ENCODE measurements at regions not wholly inside any gene's neighbourhood (a gene's known extent, or its start where the extent isn't known, plus 50 kb on each side); places are given as distances from the start of the nearest gene placed in this dataset.

DNA sequence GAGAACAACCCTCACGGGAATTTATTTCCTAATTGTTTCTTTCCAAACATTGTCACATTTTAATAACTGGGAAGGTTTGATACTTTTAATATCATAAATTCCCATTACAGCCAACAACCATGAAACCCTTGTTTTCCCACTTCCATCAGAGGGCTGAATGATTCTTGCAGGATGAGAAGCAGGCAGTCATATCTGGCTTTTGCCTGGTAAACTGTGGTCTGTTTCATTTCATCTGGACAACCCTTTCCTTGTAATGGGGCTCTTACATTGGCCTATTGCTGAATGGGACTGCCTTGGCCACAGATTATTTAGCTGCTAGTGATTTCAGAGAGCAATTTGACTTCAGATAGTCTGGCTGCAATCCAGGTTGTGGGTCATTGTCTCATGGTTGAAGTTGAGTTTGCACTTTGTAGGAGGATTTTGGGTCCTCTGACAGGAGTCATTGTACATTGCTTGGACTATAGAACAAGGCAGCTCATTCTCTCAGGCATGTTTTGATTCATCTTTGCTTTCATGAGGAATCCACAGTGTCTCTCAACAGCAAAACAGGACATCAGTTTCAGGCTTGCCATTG lies 754.9 kb upstream of the TSPY4 start:
- CTCF ChIA-PET: no interaction called here
- TF ChIP-seq, protein P1, sequence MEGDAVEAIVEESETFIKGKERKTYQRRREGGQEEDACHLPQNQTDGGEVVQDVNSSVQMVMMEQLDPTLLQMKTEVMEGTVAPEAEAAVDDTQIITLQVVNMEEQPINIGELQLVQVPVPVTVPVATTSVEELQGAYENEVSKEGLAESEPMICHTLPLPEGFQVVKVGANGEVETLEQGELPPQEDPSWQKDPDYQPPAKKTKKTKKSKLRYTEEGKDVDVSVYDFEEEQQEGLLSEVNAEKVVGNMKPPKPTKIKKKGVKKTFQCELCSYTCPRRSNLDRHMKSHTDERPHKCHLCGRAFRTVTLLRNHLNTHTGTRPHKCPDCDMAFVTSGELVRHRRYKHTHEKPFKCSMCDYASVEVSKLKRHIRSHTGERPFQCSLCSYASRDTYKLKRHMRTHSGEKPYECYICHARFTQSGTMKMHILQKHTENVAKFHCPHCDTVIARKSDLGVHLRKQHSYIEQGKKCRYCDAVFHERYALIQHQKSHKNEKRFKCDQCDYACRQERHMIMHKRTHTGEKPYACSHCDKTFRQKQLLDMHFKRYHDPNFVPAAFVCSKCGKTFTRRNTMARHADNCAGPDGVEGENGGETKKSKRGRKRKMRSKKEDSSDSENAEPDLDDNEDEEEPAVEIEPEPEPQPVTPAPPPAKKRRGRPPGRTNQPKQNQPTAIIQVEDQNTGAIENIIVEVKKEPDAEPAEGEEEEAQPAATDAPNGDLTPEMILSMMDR (IDR thresholded peaks at IDR 0.05; ENCODE audit: control extremely low read depth, extremely low read depth, low read depth, missing control alignments): no peak
- no peak for DNase-seq (ENCODE audit: extremely low spot score)
- POLR2A ChIA-PET: no interaction called here

DNA sequence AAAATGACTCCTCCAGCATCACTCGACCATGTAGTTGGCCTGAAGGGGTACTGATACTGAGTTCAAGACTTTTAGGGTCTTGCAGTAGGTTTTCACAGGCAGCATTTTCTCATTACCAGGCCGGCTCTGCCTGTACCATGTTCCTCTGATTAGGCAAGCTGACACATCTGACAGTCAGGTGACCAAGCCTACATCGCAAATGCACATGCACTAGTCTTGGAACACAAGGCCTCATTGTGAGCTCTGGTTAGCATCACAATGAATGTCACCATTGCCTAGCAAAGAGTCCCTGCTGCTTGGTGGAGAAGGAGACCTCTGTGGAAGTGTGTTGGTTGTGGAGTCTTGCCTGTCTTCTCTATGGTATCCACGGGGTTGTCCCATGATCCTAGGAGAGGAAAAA lies 754.1 kb upstream of the TSPY4 start:
- TF ChIP-seq, protein P1 (IDR thresholded peaks at IDR 0.05; ENCODE audit: control extremely low read depth, extremely low read depth, low read depth, missing control alignments): no peak
- no peak for DNase-seq (ENCODE audit: extremely low spot score)
- POLR2A ChIA-PET: no interaction called here
- CTCF ChIA-PET: no interaction called here

DNA sequence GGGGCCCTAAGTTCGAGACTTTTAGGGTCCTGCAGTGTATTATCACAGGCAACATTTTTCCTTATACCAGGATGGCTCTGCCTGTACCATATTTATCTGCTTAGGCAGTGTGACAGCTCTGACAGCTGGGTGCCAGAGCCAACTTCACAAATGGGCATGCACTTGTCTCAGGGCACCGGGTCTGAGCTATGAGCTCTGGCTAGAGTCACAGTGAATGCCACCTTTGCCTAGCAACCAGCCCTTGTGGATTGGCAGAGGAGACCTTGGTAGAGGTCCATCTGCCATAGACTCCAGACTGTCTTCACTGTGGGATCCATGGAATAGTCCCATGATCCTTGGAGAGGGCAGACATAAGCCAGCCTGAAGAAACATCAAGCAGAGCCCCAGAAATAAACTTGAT lies 746.6 kb upstream of the TSPY4 start:
- CTCF ChIA-PET: no interaction called here
- POLR2A ChIA-PET: no interaction called here
- no peak for DNase-seq (ENCODE audit: extremely low spot score)
- TF ChIP-seq, protein P1 (IDR thresholded peaks at IDR 0.05; ENCODE audit: control extremely low read depth, extremely low read depth, low read depth, missing control alignments): no peak

DNA sequence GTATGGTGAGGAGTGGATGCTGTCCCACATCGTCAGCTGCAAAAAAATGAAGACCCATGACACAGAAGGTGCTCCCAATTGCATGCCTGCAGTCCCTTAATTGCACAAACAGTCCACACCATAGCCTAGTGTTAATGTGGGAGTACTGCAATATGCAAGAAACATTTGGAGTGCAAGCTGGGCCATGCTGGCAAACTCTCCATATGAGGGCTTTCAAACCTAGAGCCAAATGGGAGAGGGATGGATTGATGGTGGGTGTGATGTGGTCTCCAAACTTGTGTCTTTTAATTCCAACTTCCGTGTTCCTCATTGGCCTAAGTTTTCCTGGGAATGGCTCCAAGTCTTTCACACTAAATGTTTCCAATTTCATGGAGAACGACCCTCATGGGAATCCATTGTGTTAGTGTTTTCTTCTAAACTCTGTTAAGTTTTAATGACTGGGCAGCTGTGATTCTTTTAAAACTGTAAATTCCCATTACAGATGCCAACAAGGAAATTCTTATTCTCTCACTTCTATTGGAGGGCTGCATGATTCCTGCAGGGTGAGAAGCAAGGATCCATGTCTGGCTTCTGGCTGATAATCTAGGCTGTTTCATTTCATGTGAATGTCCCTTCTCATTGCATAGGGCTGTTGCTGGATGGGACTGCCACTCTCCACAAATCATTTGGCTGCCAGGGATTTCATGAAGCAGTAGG lies 745.3 kb upstream of the TSPY4 start:
- CTCF ChIA-PET: no interaction called here
- no peak for DNase-seq (ENCODE audit: extremely low spot score)
- POLR2A ChIA-PET: no interaction called here
- TF ChIP-seq, protein P1 (IDR thresholded peaks at IDR 0.05; ENCODE audit: control extremely low read depth, extremely low read depth, low read depth, missing control alignments): no peak

DNA sequence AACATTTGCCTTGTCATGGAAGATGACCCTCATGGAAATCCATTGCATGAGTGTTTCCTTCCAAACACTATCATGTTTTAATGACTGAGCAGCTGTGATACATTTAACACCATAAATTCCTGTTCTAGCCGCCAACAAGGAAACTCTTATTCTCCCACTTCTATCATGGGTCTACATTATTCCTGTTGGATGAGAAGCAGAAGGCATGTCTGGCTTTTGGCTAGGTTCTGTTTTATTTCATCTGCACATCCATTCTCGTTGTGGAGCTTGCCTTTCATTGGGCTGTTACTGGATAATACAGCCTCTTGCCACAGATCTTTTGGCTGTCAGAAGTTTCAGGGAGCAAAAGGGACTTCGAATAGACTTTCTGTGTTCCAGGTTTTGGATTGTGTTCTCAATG lies 742.6 kb upstream of the TSPY4 start:
- ChIA-PET POLR2A (no interaction called here), CTCF (no interaction called here)
- no peak for DNase-seq (ENCODE audit: extremely low spot score)
- TF ChIP-seq, protein P1 (IDR thresholded peaks at IDR 0.05; ENCODE audit: control extremely low read depth, extremely low read depth, low read depth, missing control alignments): no peak

DNA sequence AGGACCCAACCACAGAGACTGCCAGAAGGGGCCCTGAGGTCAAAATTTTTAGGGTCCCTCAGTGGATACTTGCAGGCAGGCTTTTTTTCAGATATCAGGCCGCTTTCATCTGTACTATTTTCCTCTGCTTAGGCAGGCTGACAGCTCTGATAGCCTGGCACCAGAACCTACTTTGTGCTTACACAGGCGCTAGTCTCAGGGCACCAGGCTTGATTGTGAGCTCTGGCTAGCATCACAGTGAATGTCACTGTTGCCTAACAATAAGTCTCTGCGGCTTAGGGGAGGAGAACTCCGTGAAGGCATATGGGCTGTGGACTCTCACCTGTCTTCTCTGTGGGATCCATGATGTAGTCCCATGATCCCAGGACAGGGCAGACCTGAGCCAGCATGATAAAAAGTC lies 738.1 kb upstream of the TSPY4 start:
- no peak for DNase-seq (ENCODE audit: extremely low spot score)
- TF ChIP-seq, protein P1 (IDR thresholded peaks at IDR 0.05; ENCODE audit: control extremely low read depth, extremely low read depth, low read depth, missing control alignments): no peak
- ChIA-PET CTCF (no interaction called here), POLR2A (no interaction called here)

Measured in GM10248 (cell line).